ENCODE measurements at regions not wholly inside any gene's neighbourhood (a gene's known extent, or its start where the extent isn't known, plus 50 kb on each side); places are given as distances from the start of the nearest gene placed in this dataset.
"Not testable (repeated sequence)": the region's sequence is repeated elsewhere in the genome, so short reads cannot be mapped to it uniquely, and the experiment has no call there.

GRCh38 chr6:100099189-100100074 is 105.4 kb upstream of the MCHR2 start:
- DNase-seq (ENCODE audit: low spot score), result no peak

- DNase-seq (ENCODE audit: low spot score), result no peak
Observed at GRCh38 chr6:100096936-100097335, 102.9 kb upstream of the MCHR2 start.

DNA sequence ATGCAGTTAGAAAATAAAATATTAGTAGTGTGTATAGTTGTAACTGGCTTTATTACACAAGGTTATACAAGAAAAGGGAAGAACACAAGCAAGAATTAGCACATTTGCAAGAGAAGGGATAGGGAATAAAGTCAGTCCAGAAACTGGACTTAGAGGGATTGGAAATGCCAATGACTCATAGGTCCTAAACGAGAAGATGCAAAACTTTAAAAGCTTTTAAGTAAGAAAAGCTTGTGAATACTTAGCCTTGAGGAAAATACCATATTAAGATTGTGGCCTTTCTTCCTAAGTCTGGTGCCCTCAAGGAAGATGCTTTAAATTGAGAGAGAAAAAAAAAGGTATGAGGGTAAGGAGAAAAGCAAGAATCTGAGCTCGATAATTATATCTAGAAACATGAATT is 102.3 kb upstream of the MCHR2 start:
- no peak for DNase-seq (ENCODE audit: low spot score)

DNA sequence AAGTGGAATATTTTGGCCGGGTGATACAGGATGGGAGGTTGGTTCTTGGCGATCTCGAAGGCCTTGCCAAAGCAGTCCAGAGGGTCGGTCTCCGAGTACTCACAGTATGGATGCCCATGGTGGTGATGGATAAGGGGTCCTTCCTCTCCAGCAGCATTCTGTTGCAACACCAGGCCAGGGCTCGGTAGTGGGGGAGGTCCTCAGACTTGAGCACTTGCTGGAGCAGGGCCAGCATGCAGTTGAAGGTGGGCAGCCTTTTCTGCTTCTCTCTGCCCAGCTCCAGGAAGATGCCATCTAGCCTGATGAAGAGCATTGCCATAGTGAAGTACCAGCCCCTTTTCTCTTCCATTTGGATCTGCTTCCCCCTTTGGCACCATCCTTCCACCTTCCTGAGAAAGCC is 99.4 kb upstream of the MCHR2 start:
- DNase-seq (ENCODE audit: low spot score), result no peak

GRCh38 chr6:100088009-100088408 is 94.0 kb upstream of the MCHR2 start:
- no peak for DNase-seq (ENCODE audit: low spot score)

GRCh38 chr6:100084991-100085364 is 91.0 kb upstream of the MCHR2 start:
- DNase-seq (ENCODE audit: low spot score), result no peak

DNA sequence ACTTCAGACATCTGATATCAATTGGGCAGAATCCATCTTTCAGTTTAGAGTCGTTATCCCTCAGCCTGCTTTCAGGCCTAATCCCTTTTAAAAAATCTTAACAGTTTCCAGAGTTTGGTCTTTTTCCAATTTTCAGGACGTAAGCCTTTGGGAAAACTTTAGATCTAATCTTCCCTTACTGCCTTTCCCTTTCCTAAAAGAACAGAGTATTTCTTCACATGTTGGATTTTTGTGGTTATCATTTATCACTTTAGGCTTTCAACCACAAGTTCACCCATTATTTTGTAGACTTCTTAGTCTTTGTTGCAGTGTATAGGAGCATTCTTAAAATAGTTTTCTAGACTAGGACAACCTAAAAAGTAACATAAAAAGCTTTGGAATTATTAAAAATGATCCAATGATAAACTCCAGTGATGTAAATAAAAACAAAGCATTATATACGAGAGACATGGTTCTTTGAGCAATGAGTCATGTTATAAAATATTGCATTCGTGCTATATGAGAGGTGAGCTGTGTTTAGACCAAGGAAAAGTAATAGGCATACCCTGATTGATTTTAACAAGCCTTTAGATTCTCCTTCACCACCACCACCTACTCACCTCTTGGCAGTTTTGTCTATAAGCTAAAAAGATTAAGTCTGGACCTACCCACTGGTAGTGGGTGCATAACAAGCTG is 90.4 kb upstream of the MCHR2 start:
- no peak for DNase-seq (ENCODE audit: low spot score)

- no peak for DNase-seq (ENCODE audit: low spot score)
Observed at GRCh38 chr6:100078509-100078908, 84.5 kb upstream of the MCHR2 start.

DNA sequence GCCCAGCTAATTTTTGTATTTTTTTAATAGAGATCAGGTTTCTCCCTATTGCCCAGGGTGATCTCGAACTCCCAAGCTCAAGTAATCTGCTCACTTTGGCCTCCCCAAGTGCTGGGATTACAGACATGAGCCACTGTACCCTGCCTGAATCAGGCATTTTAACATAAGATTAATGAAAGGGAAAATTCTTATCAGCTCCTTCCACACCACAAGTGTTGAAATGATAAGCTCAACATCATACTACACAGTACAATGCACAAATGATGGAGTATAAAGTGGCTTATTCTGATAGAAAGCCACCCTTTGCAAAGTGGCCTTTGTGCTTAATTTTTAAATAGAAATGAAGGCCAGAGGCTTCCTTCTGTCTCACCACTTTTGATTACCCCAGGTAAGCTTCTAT is 71.3 kb upstream of the MCHR2 start:
- DNase-seq (ENCODE audit: low spot score), result no peak

DNA sequence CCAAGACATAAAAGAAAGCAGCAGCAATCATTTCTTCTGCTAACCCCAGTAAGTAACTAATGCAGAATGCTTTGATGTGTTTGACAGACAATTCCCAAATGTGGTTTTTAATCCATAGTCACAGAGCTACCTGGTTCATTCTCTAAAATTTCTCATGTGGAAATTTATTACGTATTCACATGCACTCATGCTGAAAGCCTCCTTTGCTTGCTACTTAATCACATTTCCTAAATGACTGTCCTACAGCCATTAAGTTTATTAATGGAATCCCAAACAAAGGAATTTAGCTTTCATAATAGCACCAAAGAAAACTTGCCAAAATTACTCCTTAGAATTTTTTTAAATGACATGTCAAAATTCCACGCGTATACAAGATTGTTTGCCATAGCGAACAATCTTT is 68.6 kb upstream of the MCHR2 start:
- no peak for DNase-seq (ENCODE audit: low spot score)

- no peak for DNase-seq (ENCODE audit: low spot score)
Observed at GRCh38 chr6:100057941-100058340, 63.9 kb upstream of the MCHR2 start.

GRCh38 chr6:100050550-100050949 is 56.5 kb upstream of the MCHR2 start:
- DNase-seq (ENCODE audit: low spot score), result no peak

DNA sequence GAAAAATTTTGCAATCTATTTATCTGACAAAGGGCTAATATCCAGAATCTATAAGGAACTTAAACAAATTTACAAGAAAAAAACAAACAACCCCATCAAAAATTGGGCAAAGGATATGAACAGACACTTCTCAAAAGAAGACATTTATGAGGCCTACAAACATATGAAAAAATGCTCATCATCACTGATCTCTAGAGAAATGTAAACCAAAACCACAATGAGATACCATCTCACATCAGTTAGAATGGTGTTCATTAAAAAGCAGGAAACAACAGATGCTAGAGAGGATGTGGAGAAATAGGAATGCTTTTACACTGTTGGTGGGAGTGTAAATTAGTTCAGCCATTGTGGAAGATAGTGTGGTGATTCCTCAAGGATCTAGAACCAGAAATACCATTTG is 49.9 kb upstream of the MCHR2 start:
- DNase-seq (ENCODE audit: low spot score), result not testable (repeated sequence)

All from ureter (tissue), 1 donor.